GM21737 (cell line): ENCODE measurements at regions not wholly inside any gene's neighbourhood (a gene's known extent, or its start where the extent isn't known, plus 50 kb on each side); places are given as distances from the start of the nearest gene placed in this dataset.

ENCODE experiments used
- ATAC-seq: cut with Tn5 transposase; IDR thresholded peaks from one replicate; pipeline ENCODE4 v1.9.1; 2021; ENCODE audit warnings: mild to moderate bottlenecking, moderate library complexity; ENCODE audit not compliant: unreplicated experiment

- no peak for ATAC-seq
These were observed 195.9 kb upstream of the PMFBP1 start for GRCh38 chr16:72367851-72368250.

DNA sequence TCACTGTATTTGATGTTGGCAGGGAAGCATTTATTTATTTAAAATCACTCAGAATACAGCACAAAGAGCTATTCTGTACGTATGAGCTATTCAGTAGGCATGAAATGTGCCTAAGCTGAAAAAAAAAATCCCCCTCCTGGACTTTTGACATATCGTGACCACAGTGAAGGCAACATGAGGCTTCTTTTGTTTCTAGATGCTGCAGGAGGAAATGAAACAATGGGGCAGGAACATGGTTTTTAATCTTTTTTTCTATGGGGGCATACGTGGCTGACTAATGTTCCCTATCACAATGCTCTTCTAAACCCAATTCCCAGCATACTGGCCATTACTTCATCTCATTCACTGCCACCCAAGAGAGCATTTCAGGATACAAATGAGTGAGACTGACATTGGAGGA lies 191.0 kb upstream of the PMFBP1 start:
- no peak for ATAC-seq

DNA sequence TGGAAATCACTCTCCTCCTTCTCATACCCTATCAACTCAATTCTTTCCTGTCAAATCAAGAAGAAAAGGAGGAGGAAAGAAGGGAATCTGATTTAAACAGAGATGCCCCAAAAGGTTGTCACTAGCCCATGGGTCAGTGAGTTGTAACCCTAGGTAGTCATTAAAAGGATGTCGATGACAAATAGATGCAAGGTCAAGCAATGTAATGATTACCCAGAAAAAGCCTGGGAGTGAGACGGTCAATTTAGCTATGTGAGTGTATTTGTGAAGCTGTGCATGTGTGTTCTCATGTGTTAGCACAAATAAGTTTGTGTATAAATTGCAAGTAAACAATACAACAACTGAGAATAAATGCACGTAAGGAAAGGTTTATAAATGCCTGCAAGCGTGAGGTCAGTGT lies 190.5 kb upstream of the PMFBP1 start:
- no peak for ATAC-seq

DNA sequence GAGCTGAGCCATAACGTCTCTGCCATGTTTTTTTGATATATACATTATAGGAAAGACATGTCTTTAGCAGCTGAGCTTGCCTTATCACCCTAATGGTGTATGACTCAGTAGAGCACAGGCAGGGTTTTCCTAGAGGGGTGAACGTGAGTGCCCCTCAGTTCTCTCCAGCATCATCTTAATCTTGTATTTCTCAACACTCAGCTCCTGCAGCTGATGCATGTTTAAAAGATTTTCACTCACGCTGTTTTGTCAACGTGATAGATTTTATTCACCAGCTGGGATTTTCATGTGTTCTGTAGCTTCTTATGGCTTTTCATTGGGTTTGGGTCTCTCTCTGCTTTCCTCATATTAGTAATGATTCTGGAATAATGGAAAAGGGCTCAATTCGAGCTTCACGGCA lies 186.0 kb upstream of the PMFBP1 start:
- ATAC-seq: no peak

GRCh38 chr16:72355561-72355960 lies 183.6 kb upstream of the PMFBP1 start:
- ATAC-seq: no peak

- no peak for ATAC-seq
These were observed 177.8 kb upstream of the PMFBP1 start for GRCh38 chr16:72349719-72350118.

- ATAC-seq: no peak
These were observed 161.0 kb upstream of the PMFBP1 start for GRCh38 chr16:72332926-72333325.

GRCh38 chr16:72324578-72324977 lies 152.6 kb upstream of the PMFBP1 start:
- ATAC-seq: no peak

- no peak for ATAC-seq
These were observed 145.5 kb upstream of the PMFBP1 start for GRCh38 chr16:72317446-72317845.

DNA sequence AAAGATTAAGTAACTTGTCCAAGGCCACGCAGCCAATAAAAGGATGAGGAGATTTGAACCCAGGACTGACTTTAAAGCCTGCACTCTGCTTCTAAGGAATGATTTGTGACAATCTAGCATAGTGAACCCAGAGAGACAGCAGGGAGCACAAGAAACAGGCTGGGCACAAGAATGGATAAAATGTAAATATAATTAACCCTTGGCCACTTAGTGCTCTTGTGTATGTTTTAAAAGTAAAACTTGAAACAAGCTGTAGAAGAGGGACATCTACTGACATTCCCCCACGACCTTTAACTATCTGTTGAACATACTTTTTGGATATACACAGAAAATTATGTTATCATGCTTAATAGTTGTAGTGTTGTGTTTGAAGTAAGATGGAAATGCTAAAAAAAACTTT lies 141.9 kb upstream of the PMFBP1 start:
- no peak for ATAC-seq

DNA sequence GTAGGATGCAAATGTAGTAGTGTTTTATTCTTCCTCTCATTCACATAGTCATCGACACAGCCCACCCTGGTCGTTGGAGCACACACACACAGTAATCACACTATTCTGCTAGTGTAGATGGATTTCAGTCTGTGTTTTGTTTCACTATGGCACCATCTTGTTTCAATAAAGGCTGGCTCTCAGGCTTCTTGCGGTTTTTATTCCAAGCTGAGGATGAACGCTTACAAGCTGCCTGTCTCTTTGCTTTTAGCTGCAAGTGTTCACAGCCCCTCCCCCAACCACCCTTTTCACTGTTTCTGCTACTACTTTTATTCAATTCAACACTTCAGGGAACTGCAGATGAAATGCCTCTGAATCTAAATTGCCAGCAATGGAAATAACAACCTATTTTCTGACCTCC lies 140.9 kb upstream of the PMFBP1 start:
- no peak for ATAC-seq

DNA sequence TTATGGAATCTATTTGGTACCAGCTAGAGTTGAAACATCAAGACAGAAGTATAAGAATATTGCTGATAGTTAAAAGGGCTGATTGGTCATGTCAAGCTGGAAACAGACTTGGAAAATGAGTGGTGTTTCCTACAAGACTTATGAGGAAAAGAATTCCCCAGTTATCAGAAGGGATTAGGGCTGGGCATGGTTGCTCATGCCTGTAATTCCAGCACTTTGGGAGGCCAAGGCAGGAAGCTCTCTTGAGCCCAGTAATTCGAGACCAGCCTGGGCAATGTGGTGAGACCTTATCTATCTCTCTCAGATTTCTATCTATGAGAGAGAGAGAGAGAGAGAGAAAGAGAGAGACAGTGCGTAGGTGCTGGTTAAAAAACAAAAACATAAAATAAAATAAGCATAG lies 139.5 kb upstream of the PMFBP1 start:
- ATAC-seq: no peak

DNA sequence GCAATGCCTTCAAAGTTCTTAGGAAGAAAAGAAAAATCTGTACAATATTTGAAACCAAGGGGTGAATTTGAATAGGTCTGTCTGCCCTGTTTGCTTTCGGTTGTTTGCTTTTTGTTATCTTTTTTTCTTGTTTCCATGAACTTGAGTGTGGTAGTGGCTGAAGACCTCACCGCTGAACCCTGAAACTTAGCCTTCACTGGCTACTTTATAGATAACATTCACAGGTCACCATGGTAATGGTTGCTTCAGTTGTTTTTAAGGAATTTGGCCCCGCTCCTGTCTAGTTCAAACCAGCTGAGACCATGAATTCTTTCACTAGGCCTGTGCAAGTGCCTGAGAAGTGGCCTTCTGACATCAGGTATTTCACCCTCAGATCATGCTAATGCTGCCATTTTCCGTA lies 137.0 kb upstream of the PMFBP1 start:
- no peak for ATAC-seq

DNA sequence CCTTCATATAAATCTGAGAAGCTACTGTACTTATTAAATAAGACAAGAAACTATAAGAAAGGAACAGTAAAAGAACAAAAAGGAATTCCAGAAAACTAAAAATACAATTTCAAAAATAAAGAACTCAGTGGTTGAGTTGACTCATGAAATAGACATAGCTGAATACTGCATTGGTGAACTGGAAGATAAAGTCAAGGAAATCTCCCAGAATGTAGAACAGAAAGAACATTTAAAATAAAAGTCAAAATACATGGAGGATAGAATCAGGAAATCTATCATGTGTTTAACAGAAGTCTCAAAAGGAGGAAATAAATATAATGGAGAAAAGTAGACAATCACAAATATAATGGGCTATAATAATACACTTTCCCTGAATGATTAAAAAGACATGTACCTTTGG lies 136.4 kb upstream of the PMFBP1 start:
- no peak for ATAC-seq

DNA sequence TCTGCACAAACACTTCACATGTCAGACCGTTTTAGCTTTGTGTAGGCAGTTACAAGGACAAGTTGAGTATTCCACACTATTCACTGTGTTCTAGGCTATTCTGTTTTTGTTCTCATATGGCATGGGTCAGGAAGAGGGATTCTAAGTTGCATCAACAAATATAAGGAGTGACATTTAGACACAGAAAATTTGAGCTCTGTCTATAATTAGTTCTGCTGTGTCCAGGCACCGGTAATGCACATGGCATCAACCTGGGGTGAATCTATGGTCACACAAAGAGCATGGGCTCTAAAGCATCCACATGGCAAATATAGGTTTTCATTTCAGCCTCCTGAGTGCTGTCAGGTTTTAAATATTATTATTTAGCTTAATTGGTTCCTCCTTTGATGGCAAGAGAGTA lies 130.4 kb upstream of the PMFBP1 start:
- ATAC-seq: no peak

- no peak for ATAC-seq
These were observed 129.7 kb upstream of the PMFBP1 start for GRCh38 chr16:72301523-72302236.

GRCh38 chr16:72300892-72301291 lies 128.9 kb upstream of the PMFBP1 start:
- ATAC-seq: no peak

DNA sequence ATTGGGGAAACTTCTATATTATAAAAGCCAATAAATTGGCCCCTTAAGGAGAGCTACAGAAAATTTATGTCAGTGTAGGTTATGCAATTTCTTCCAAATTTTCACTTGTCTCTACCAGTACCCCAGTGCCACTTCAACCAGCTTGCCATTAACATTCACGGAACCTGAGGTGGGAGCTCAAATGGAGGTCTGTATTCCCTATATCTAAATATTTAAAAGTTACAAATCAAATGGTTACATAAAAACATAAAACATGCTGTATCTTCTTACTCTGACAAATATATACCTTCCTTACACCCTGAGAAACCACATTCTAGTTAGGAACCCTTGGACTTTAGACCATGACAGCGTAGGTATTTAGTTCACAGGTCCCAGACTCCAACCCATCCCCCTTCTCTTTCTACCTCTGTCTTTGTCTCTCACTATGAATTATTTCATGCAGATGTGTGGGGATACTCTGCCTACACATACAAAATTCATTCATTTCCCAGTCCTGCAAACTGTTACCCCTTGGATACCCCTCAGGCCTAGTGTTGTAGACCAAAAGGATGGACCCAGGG lies 127.8 kb upstream of the PMFBP1 start:
- ATAC-seq: no peak

DNA sequence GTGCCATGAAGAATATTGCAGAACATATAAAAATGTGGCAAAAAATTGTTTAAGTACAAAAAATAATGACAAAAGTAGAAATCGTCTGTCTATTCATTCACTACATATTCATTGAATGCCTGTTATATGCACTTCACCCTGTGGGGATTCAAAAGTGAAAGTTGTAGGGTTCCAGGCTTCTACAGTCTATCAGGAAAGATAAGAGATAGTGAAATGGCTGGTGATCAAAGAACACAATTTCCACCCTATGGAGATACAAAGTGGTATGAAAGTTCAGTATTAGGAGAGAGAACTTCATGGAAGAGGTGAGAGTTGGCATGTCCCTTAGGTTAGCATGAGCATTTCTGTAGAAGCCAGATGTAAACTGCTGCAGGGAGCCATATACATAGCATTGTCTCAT lies 127.0 kb upstream of the PMFBP1 start:
- no peak for ATAC-seq

- ATAC-seq: no peak
These were observed 124.0 kb upstream of the PMFBP1 start for GRCh38 chr16:72295914-72296313.

DNA sequence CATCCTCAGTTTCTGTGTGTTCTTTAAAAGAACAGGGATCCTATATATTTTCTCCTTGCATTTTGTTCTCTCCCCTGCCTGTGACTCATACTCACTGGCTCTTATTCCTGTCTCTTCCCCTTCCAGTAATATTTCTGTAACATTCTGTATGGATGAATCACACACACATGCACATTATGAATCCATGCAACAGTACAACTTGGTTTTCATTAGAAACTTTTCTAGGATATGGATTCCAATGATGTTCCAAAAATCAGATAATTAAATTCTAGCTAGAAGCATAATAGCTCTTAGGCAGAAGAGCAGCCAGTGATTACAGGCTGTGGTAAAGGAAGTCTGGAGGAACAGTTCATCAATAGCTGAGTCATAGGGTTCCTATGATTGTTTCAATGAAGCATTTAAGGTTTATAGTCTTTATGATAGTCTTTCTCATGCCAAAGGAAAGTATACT lies 119.6 kb upstream of the PMFBP1 start:
- ATAC-seq: no peak

DNA sequence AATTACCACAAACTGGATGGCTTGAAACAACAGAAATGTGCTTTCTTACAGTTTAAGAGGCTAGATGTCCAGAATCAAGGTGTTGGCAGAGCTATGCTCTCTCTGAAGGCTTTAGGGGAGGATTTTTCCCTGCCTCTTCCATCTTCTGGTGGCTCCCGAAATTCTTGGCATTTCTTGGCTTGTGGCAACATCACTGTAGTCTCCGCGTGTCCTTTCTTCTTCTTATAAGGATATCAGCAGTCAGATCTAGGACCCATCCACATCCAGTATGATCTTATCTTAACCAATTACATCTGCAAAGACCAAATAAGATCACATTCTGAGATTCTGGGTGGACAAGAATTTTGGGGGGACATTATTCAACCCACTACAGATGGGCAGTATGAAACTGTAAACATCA lies 119.2 kb upstream of the PMFBP1 start:
- no peak for ATAC-seq

GRCh38 chr16:72287649-72288048 lies 115.7 kb upstream of the PMFBP1 start:
- ATAC-seq: no peak
